ENCODE measurements at regions not wholly inside any gene's neighbourhood (a gene's known extent, or its start where the extent isn't known, plus 50 kb on each side); places are given as distances from the start of the nearest gene placed in this dataset.
"Not testable (repeated sequence)": the region's sequence is repeated elsewhere in the genome, so short reads cannot be mapped to it uniquely, and the experiment has no call there.

GRCh38 chr21:28216976-28217523 is 775.6 kb downstream of the LTN1 start:
- DNase-seq, result no peak

- no peak for DNase-seq
These were observed 777.3 kb downstream of the LTN1 start for GRCh38 chr21:28215214-28215954.

- no peak for DNase-seq
These were observed 777.9 kb downstream of the LTN1 start for GRCh38 chr21:28214786-28215185.

- DNase-seq, result no peak
These were observed 779.4 kb downstream of the LTN1 start for GRCh38 chr21:28213261-28213660.

GRCh38 chr21:28212061-28212460 is 780.6 kb downstream of the LTN1 start:
- DNase-seq, result no peak

- no peak for DNase-seq
These were observed 785.1 kb downstream of the LTN1 start for GRCh38 chr21:28207436-28208173.

- no peak for DNase-seq
These were observed 792.0 kb downstream of the LTN1 start for GRCh38 chr21:28200726-28201125.

GRCh38 chr21:28196981-28197380 is 795.7 kb downstream of the LTN1 start:
- no peak for DNase-seq

- DNase-seq, result no peak
These were observed 799.5 kb downstream of the LTN1 start for GRCh38 chr21:28193189-28193588.

- DNase-seq, result no peak
These were observed 806.1 kb downstream of the LTN1 start for GRCh38 chr21:28186604-28187003.

- no peak for DNase-seq
These were observed 810.9 kb downstream of the LTN1 start for GRCh38 chr21:28181730-28182129.

- DNase-seq, result no peak
These were observed 813.5 kb downstream of the LTN1 start for GRCh38 chr21:28179136-28179535.

- DNase-seq, result no peak
These were observed 815.6 kb downstream of the LTN1 start for GRCh38 chr21:28177124-28177523.

- peak; percentile 69 for DNase-seq
These were observed 818.0 kb downstream of the LTN1 start for GRCh38 chr21:28174701-28175100.

- no peak for DNase-seq
These were observed 818.7 kb downstream of the LTN1 start for GRCh38 chr21:28174006-28174405.

GRCh38 chr21:28172376-28172775 is 820.3 kb downstream of the LTN1 start:
- DNase-seq, result no peak

GRCh38 chr21:28167366-28167765 is 825.3 kb downstream of the LTN1 start:
- DNase-seq, result no peak

- not testable (repeated sequence) for DNase-seq
These were observed 828.2 kb downstream of the LTN1 start for GRCh38 chr21:28164519-28164918.

- DNase-seq, result not testable (repeated sequence)
These were observed 830.6 kb downstream of the LTN1 start for GRCh38 chr21:28162052-28162451.

- no peak for DNase-seq
These were observed 832.3 kb downstream of the LTN1 start for GRCh38 chr21:28160378-28160777.

- DNase-seq, result no peak
These were observed 833.3 kb downstream of the LTN1 start for GRCh38 chr21:28159396-28159795.

GRCh38 chr21:28156590-28156989 is 836.1 kb downstream of the LTN1 start:
- DNase-seq, result no peak

GRCh38 chr21:28154121-28154520 is 838.6 kb downstream of the LTN1 start:
- no peak for DNase-seq

- no peak for DNase-seq
These were observed 839.9 kb downstream of the LTN1 start for GRCh38 chr21:28152732-28153131.
